ENCODE measurements at regions not wholly inside any gene's neighbourhood (a gene's known extent, or its start where the extent isn't known, plus 50 kb on each side); places are given as distances from the start of the nearest gene placed in this dataset.

- TF ChIP-seq CTCF (IDR thresholded peaks at IDR 0.05) (no peak), EP300 (IDR thresholded peaks at IDR 0.05; ENCODE audit: low read depth) (no peak)
Observed at GRCh38 chr7:12007576-12007975, 175.6 kb upstream of the THSD7A start.
